ENCODE measurements at regions not wholly inside any gene's neighbourhood (a gene's known extent, or its start where the extent isn't known, plus 50 kb on each side); places are given as distances from the start of the nearest gene placed in this dataset.

- TF ChIP-seq CTCF (IDR thresholded peaks at IDR 0.05) (no peak), POLR2A (IDR thresholded peaks at IDR 0.05) (no peak)
Observed at GRCh38 chr10:53699684-53700083, 927.1 kb upstream of the MBL2 start.
